Peyer's patch (tissue), 4 donors: ENCODE measurements at regions not wholly inside any gene's neighbourhood (a gene's known extent, or its start where the extent isn't known, plus 50 kb on each side); places are given as distances from the start of the nearest gene placed in this dataset.

Source experiments
- POLR2A ChIP-seq, 2 donors: fragments of 450-650 bp; IDR thresholded peaks; one replicate each; pipeline ENCODE4 v1.5.1; 2017; ENCODE audit warnings: antibody characterized with exemption in 2 of 2, mild to moderate bottlenecking in 2 of 2, moderate library complexity in 2 of 2
- TF ChIP-seq, protein P1 (sequence below), 6 experiments: fragments of 450-650 bp in 4 of 6; fragments of 200-600 bp in 2 of 6; sonication (generic) in 1 of 6; IDR thresholded peaks; one replicate each; pipeline ENCODE4 v1.5.1; 2017 to 2019; ENCODE audit warnings: antibody characterized with exemption in 6 of 6, mild to moderate bottlenecking in 3 of 6, moderate library complexity in 1 of 6

DNA sequence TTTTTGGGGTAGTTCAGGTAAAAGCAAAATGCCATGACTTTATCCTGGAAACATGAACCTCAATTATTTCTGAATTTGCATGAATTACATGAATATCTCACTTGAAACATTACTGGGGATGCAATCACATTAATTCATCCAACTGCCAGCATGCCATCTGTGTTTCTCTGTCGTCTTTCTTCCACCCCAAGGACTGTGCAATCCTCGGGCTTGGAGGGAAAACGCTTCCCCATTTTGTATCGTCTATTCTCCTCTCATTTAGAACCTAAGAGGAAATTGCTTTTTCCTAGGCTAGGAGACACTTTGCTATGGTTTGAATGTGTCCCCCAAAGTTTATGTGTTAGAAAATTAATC, 109.4 kb downstream of the SQOR start:
- TF ChIP-seq, protein P1, sequence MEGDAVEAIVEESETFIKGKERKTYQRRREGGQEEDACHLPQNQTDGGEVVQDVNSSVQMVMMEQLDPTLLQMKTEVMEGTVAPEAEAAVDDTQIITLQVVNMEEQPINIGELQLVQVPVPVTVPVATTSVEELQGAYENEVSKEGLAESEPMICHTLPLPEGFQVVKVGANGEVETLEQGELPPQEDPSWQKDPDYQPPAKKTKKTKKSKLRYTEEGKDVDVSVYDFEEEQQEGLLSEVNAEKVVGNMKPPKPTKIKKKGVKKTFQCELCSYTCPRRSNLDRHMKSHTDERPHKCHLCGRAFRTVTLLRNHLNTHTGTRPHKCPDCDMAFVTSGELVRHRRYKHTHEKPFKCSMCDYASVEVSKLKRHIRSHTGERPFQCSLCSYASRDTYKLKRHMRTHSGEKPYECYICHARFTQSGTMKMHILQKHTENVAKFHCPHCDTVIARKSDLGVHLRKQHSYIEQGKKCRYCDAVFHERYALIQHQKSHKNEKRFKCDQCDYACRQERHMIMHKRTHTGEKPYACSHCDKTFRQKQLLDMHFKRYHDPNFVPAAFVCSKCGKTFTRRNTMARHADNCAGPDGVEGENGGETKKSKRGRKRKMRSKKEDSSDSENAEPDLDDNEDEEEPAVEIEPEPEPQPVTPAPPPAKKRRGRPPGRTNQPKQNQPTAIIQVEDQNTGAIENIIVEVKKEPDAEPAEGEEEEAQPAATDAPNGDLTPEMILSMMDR (IDR thresholded peaks at IDR 0.05), result no peak
- no peak for TF ChIP-seq POLR2A (IDR thresholded peaks at IDR 0.05)
